ENCODE measurements at regions not wholly inside any gene's neighbourhood (a gene's known extent, or its start where the extent isn't known, plus 50 kb on each side); places are given as distances from the start of the nearest gene placed in this dataset.

DNA sequence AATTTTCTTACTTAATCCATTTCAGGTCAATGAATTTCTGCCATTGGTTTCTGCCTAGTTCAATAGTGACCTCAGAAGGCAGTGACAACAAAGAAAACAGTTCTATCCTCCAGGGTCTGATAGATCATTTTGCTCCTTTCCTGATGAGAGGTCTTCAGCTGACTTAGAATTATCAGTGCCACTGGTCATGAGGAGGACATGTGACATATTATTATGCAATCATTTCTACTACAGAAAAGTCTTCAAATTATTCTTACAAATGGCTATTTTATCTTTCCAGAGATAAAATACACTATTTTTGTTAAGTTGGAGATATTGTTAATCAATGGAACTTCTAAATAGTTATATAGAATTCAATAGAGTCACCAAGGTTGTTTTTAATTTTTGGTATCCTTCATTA is 360.0 kb upstream of the GALNT5 start:
- DNase-seq (ENCODE audit: low read depth in 2 of 2), result no peak
- H3K4me3 ChIP-seq (replicated peaks in 1 of 2; ENCODE audit: low read depth in 2 of 2, low read length in 2 of 2), result no peak overlapping the region
- TF ChIP-seq, protein P1, sequence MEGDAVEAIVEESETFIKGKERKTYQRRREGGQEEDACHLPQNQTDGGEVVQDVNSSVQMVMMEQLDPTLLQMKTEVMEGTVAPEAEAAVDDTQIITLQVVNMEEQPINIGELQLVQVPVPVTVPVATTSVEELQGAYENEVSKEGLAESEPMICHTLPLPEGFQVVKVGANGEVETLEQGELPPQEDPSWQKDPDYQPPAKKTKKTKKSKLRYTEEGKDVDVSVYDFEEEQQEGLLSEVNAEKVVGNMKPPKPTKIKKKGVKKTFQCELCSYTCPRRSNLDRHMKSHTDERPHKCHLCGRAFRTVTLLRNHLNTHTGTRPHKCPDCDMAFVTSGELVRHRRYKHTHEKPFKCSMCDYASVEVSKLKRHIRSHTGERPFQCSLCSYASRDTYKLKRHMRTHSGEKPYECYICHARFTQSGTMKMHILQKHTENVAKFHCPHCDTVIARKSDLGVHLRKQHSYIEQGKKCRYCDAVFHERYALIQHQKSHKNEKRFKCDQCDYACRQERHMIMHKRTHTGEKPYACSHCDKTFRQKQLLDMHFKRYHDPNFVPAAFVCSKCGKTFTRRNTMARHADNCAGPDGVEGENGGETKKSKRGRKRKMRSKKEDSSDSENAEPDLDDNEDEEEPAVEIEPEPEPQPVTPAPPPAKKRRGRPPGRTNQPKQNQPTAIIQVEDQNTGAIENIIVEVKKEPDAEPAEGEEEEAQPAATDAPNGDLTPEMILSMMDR (IDR thresholded peaks at IDR 0.05; ENCODE audit: low read depth, low read length), result no peak

DNA sequence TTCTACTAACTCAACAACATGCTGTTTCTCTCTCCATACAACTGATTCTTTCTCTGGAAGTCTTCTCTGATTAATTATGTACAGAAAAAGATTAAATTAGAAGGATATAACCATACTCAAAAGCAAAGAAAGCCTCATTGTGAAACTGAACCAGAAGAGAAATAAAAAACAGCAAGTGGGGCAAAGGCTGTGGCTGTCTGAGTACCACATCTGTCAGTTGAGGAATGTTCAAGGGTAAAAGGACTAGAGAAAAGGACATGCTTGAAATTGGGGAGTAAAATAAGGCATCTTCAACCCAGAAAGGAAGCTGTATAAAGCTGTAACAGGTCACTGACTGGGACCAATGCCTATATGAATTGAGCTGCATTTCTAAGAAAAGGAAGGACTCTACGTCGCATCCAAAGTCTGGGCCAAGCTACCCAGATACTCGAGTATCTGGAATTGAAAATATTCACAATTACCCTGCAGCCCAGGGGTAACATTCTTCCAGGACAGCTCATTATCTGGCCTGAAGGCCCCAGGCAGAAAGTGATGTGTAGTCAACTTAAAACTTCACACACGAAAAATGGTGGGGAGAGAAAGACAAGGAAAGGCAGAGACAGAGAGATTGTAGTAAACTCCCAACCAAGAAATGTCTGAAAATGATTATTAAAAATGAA is 356.0 kb upstream of the GALNT5 start:
- TF ChIP-seq, protein P1 (IDR thresholded peaks at IDR 0.05; ENCODE audit: low read depth, low read length), result no peak
- DNase-seq (ENCODE audit: low read depth in 2 of 2), result peak in 1 of 2 donors; percentile 31
- no peak overlapping the region for H3K4me3 ChIP-seq (replicated peaks in 1 of 2; ENCODE audit: low read depth in 2 of 2, low read length in 2 of 2)

DNA sequence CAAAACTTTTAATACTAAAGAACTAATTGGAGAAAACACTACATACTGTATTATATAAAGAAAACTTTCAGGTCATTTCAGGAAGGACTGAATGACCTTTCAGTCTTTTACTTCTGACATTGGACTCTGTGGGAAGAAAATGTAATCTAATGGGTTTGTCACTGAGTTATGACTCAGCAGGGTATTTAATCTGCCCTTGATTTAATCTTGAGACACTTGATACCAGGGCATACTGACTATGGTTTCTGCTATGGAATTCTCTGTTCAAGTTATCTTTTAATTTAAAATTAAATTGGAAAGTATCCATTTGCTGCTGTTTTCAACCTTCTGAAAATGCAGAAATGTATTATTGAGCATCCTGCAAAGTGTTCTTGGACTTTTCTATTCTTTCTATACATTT is 354.2 kb upstream of the GALNT5 start:
- H3K4me3 ChIP-seq (replicated peaks in 1 of 2; ENCODE audit: low read depth in 2 of 2, low read length in 2 of 2), result no peak overlapping the region
- DNase-seq (ENCODE audit: low read depth in 2 of 2), result peak in 1 of 2 donors; percentile 8
- TF ChIP-seq, protein P1 (IDR thresholded peaks at IDR 0.05; ENCODE audit: low read depth, low read length), result no peak

DNA sequence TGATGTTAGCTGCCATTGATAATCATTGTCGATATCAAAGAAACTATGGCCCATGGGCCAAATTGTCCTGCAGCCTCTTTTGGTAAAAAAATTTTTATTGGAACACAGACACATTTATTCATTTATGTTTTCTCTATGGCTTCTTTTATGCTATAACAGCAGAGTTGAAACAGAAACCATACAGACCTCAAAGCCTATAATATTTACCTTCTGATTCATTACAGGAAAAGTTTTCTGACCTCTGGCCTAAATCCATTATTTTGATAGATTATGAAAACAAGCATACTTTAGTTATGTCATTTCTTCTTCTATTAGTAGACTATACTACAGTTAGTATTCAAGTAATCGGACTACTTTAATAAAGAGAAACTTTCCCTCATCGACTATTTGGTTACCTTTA is 349.7 kb upstream of the GALNT5 start:
- DNase-seq (ENCODE audit: low read depth in 2 of 2), result peak in 1 of 2 donors; percentile 52
- TF ChIP-seq, protein P1 (IDR thresholded peaks at IDR 0.05; ENCODE audit: low read depth, low read length), result no peak
- H3K4me3 ChIP-seq (replicated peaks in 1 of 2; ENCODE audit: low read depth in 2 of 2, low read length in 2 of 2), result no peak overlapping the region

DNA sequence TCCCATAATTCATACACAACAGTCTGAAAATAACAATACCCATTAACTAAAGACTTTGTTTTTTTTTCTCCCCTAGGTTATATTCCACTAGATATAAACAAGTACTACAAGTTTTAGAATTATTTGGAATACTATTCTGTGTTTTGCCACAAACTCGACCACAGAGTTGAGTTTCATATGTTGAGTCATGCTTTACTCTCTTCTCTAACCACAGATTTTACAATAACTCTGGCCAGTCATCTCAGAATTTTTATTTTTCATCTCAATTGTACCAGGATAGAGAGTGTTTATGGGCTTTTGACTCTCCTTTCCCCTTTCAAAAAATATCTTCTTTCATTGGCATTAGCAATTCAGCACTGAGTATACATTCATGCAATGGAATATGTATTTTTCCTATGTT is 348.7 kb upstream of the GALNT5 start:
- peak; percentile 34 to 77 for DNase-seq (ENCODE audit: low read depth in 2 of 2)
- no peak overlapping the region for H3K4me3 ChIP-seq (replicated peaks in 1 of 2; ENCODE audit: low read depth in 2 of 2, low read length in 2 of 2)
- TF ChIP-seq, protein P1 (IDR thresholded peaks at IDR 0.05; ENCODE audit: low read depth, low read length), result no peak

DNA sequence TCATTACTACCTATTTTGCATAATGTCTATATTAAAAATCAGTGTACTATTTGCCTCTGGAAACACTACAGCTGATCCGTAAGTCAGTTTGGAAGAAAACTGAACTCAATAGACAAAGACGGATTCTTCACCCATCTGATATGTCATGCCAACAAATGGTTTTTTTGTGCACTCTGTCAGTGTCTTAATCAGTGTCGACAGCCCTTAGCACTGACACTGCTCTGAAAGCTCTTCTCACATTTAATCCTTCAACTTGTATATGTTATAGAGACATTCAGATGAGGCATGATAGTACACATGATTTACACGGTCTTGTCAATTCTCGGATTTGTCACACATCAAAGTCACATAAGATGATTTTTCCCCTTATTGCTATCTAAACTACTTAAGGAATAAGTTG is 347.5 kb upstream of the GALNT5 start:
- TF ChIP-seq, protein P1 (IDR thresholded peaks at IDR 0.05; ENCODE audit: low read depth, low read length), result no peak
- H3K4me3 ChIP-seq (replicated peaks in 1 of 2; ENCODE audit: low read depth in 2 of 2, low read length in 2 of 2), result no peak overlapping the region
- DNase-seq (ENCODE audit: low read depth in 2 of 2), result no peak

DNA sequence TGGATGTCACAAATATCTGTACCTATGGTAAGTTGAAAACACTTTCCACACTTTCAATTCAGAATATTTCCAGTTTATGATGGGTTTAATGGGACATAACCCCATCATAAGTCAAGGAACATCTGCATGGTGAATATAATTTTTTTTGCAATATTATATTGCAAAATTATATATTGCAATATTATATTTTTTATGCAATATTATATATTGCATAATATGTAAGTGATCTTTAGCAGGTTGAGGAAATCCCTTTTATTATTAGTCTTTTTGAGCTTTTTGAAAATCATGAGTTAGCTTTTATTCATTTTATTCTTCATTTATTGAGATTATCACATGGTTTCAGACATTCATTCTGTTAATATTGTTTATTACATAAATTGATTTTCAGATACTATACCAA is 342.2 kb upstream of the GALNT5 start:
- no peak for DNase-seq (ENCODE audit: low read depth in 2 of 2)
- TF ChIP-seq, protein P1 (IDR thresholded peaks at IDR 0.05; ENCODE audit: low read depth, low read length), result no peak
- H3K4me3 ChIP-seq (replicated peaks in 1 of 2; ENCODE audit: low read depth in 2 of 2, low read length in 2 of 2), result no peak overlapping the region
